Fibroblast of skin of left quadriceps (primary cell): ENCODE measurements at regions not wholly inside any gene's neighbourhood (a gene's known extent, or its start where the extent isn't known, plus 50 kb on each side); places are given as distances from the start of the nearest gene placed in this dataset.
"Not testable (repeated sequence)": the region's sequence is repeated elsewhere in the genome, so short reads cannot be mapped to it uniquely, and the experiment has no call there.

Source experiments
- DNase-seq, 2 experiments: peaks; one replicate each; pipeline ENCODE4 v3.0.0-alpha.2; 2013; ENCODE audit warnings: low read depth in 2 of 2

GRCh38 chr9:134561427-134562145, 80.0 kb upstream of the COL5A1 start:
- no peak for DNase-seq

DNA sequence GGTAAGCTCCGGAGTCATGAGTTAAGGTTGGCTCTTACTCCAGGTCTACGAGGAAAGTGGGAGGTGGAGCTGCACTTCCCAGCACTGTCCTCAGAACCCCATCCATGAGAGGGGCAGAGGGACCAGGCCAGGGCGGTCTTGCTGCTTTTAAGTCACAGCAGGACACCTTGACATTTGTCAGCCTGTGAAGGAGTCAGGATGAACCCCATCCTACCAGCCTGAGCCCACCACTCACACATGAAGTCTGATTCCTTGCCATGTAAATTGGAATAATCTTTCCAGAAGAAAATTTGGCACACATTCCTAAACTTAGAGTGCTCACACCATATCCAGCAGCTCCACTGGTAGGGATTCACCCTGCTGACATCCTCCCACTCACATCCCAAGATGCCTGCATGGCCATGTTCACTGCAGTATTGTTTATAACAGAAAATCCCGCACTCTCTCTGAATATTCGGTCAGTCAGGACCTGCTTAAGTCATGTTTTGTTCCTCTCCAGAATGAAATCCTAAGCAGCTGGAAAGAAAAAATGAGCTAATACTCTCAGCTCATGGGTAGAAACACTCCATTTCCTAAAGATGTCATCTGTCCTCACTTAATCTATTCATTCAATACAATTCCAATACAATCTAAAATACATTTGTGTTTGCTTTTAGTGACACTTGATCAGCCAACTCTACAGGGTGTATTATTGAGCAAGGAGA, 79.3 kb upstream of the COL5A1 start:
- no peak for DNase-seq

DNA sequence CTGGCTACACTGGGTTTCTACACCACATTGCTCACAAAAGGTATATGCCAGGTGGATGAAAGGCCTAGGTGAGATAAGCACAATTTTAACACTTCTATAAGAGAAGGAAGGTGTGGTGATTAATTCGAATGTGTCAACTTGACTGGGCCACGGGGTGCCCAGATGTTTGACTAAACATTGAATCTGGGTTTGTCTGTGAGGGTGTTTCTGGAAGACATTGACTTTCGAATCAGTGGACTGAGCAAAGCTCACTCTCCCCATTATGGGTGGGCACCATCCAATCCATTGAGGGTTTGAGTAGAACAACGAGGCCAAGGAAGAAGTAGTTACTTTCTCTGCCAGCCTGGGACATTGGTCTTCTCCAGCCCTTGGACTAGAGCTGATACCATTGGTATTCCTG, 78.2 kb upstream of the COL5A1 start:
- no peak for DNase-seq

GRCh38 chr9:134564431-134565170, 77.0 kb upstream of the COL5A1 start:
- peak; percentile 74 to 76 for DNase-seq

DNA sequence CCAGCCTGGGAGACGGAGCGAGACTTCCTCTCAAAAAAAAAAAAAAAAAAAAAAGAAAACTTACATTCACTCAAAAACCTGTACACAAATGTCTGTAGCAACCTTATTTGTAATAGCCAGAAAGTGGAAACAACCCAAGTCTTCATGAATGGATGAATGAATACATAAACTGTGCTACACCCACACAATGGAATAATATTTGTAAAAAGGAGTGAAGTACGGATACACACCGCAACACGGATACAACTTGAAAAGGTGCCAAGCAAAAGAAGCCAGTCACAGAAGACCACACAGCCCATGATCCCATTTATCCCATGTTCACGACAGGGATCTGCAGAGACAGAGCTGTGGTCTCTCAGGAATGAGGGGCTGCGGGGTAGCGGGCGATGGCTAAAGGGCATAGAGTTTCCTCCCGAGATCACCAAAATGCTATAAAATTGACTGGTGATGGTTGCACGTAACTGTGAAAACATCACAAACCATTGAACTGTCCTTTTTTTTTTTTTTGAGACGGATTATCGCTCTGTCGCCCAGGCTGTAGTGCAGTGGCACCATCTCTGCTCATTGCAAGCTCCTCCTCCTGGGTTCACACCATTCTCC, 76.2 kb upstream of the COL5A1 start:
- no peak for DNase-seq

DNA sequence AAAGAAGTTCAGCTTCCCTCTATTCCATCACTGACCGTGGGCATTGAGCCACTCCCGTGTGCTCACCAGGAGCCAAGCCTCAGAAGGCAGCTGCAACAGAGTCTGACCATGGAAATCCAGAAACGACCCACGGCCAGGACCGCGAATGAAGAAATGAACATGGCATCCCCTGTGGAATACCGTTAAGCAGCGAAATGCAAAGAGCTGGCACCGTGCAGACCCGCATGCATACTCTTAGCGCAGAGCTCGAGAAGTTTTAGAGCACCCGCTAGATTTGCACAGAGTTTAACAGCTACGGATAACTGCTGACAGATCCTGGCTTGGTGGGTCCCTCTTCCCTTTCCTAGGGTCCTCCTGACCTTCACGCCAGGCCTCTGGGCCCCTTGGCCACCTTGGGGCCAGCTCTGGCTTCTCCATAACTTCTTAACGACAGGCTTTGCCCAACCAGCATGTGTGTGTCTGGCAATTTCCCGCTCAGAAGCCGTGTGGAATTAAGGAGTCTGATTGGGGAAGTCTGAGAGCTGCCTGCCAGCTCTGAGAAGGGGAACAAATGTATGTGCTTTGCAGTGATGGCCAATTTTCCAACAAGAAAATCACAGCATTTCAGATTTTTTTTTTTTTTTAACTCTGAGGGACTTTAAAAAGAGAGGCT, 75.3 kb upstream of the COL5A1 start:
- DNase-seq = no peak

DNA sequence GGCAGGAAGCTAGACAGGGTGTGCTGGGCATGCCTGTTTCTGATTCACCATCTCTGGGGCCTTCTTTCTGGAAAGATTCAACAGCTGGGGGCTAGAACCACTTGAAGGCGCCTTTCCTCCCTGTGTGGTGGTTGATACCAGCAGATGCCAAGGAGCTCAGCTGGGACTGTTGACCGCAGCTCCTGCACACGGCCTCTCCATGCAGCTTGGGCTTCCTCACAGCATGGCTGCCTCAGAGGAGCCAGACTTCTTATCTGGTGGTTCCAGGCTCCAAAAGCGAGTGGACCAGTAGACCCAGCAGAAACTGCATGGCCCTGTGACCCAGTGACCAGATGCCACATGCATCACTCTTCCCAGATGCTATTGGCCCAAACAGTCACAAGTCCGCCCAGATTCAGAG, 74.7 kb upstream of the COL5A1 start:
- no peak for DNase-seq

DNA sequence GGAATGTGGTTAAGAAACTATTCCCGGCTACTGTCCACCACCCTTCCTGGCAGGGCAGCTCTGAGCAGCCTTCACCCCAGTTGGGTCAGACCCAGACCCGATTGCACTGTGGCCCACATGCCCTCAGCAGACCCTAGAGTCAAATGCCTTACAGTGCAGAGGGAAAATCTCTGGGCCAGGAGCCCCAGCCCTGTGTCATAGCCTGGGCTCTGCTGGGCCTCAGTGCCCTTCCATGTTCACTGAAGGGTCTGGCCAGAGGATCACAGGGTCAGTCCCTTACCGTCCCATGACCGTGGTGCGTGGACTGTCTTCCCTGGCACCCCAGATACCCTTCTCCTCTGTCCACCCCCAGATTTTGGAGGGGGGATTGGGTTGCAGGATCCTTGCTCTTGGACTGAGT, 73.5 kb upstream of the COL5A1 start:
- no peak for DNase-seq

- DNase-seq = no peak
These were observed 72.8 kb upstream of the COL5A1 start for GRCh38 chr9:134568811-134569210.

DNA sequence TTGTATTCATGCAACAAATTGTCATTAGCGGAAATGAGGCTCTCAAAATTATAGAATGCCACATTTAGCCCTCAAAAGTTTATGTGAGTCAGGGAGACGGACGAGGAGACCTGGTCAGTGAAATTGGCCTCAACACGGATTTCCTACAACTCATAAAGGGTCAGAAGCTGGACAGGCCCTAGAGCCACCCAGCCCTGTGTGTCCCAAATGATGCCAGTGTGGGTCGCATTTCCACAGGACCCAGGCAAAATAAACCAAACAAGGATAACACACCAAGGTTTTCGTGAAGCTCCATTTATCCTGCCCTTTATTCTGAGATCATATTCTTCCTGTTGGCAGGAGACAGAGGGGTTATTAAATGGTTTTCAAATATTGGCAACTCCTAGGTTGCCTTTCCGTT, 72.0 kb upstream of the COL5A1 start:
- no peak for DNase-seq

DNA sequence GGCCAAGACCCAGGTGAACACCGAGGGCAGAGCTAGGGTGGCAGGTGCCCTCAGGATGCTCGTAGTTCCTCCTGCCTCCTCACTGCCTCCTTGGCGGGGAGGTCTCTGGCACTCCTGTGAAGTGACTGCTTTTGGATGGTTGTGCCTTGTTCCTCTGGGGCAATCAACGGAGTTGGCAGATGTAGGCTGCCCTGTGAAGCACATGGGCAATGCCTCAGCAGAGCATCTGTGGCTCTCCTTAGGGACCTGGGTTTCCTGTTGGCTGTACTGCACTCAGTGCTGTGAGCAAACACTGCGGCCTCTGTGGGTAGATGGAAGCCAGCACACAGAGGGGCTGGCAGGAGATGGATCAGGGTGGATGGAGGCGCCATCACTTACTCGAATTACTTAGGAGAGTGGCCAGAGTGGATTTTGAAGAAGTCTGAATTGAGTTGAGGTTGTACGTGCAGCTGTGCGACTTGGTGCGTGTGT, 71.4 kb upstream of the COL5A1 start:
- no peak for DNase-seq

DNA sequence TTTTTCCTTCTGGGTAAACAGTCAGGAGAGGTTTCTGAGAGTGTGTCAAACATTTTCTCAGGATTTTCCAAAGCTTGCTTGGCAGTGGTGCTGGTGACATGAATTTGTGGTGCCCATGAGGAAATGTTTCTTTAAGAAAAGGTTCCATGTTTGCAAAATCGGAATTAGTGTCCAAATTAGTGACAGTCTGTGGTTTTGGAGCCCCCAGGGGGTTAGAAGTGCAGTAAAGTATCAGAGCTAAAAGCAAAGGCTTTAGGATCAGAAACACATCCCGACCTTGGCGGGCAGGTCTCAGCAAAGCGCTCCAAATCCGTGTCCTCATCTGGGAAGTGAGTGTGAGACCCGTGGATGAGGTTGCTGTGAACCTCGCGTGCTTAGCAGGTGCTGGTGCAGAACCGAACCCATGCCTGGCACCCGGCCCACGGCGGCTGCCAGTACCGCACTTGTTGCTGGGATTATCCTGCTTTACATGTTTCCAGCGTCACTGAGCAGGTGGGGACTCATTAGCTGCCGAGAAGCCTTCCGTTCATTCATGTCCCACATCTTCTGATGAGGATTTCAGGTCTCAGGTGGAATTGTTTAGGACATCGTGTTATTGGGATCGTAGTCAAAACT, 70.8 kb upstream of the COL5A1 start:
- DNase-seq = no peak

DNA sequence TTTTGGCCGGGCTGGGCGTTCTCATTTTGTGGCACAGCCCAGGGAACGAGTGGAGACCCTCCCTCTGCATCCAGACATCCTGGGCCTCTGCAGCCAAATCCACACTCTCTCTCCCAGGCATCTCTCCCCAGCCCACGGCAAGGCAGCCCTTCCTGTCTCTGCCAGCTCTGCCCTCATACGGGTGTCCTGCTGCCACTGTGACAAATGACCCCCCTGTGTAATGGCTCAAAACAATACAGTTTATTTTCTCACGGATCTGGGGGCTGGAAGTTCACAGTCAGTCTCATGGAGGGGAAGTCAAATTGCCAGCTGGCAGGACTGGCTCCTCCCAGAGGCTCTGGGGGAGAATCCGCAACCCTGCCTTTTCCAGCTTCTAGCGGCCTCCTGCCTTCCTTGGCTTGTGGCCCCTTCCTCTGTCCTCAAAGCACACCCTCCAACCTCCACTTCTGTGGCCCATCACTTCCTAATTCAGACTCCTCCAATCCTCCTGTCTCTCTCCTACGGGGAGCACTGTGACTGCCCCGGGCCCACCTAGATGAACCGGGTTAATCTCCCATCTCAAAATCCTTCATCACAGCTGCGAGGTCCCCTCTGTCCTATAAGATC, 70.2 kb upstream of the COL5A1 start:
- no peak for DNase-seq

- no peak for DNase-seq
These were observed 69.4 kb upstream of the COL5A1 start for GRCh38 chr9:134571946-134572917.

- not testable (repeated sequence) for DNase-seq
These were observed 66.9 kb upstream of the COL5A1 start for GRCh38 chr9:134574686-134575085.

- no peak for DNase-seq
These were observed 66.3 kb upstream of the COL5A1 start for GRCh38 chr9:134575103-134575900.

GRCh38 chr9:134575901-134576176, 65.8 kb upstream of the COL5A1 start:
- no peak for DNase-seq

- DNase-seq = no peak
These were observed 56.5 kb upstream of the COL5A1 start for GRCh38 chr9:134585021-134585561.
